Mesenchymal stem cell (in vitro differentiated cells and primary cell): ENCODE measurements at regions not wholly inside any gene's neighbourhood (a gene's known extent, or its start where the extent isn't known, plus 50 kb on each side); places are given as distances from the start of the nearest gene placed in this dataset.

ENCODE experiments used
- DNase-seq: peaks from one replicate; pipeline ENCODE4 v3.0.0-alpha.2; 2013
- H2AFZ ChIP-seq: one replicate; pipeline ENCODE4 v1.6.1; 2013; ENCODE audit warnings: low read depth, mild to moderate bottlenecking, control low read depth, inconsistent platforms, low read length, moderate library complexity
- H2AK5ac ChIP-seq: 2 replicates; pipeline ENCODE4 v1.6.1; 2013; ENCODE audit warnings: low read length, moderate library complexity, mild to moderate bottlenecking, inconsistent platforms; ENCODE audit not compliant: severe bottlenecking
- H2BK120ac ChIP-seq: one replicate; pipeline ENCODE4 v1.6.1; 2013; ENCODE audit warnings: low read depth, mild to moderate bottlenecking, inconsistent platforms, low read length, moderate library complexity
- H2BK12ac ChIP-seq, 2 experiments: one replicate each; pipeline ENCODE4 v1.6.1; 2013; ENCODE audit warnings: inconsistent platforms in 2 of 2, low read length in 2 of 2, mild to moderate bottlenecking in 2 of 2, moderate library complexity in 2 of 2, control low read depth in 1 of 2
- H2BK15ac ChIP-seq: one replicate; pipeline ENCODE4 v1.6.1; 2013; ENCODE audit warnings: mild to moderate bottlenecking, low read depth, inconsistent platforms; ENCODE audit not compliant: poor library complexity, severe bottlenecking
- H2BK5ac ChIP-seq: 2 replicates; pipeline ENCODE4 v1.6.1; 2013; ENCODE audit warnings: low read depth, mild to moderate bottlenecking, low read length, control low read depth, inconsistent platforms; ENCODE audit not compliant: poor library complexity, severe bottlenecking
- H3K14ac ChIP-seq, 2 experiments: one replicate each; pipeline ENCODE4 v1.6.1; 2013; ENCODE audit warnings: inconsistent platforms in 2 of 2, low read length in 2 of 2, control low read depth in 1 of 2, mild to moderate bottlenecking in 1 of 2, moderate library complexity in 1 of 2
- H3K18ac ChIP-seq, 2 experiments: one replicate each; pipeline ENCODE4 v1.6.1; 2013; ENCODE audit warnings: inconsistent platforms in 2 of 2, low read length in 2 of 2, control low read depth in 1 of 2, low read depth in 1 of 2, mild to moderate bottlenecking in 1 of 2
- H3K23ac ChIP-seq, 2 experiments: one replicate each; pipeline ENCODE4 v1.6.1; 2013; ENCODE audit warnings: inconsistent platforms in 2 of 2, low read length in 2 of 2, mild to moderate bottlenecking in 2 of 2, moderate library complexity in 2 of 2, control low read depth in 1 of 2
- H3K27ac ChIP-seq: 2 replicates; pipeline ENCODE4 v1.5.1; 2013; ENCODE audit warnings: mild to moderate bottlenecking, moderate library complexity, low read length, control low read depth, inconsistent platforms; ENCODE audit not compliant: poor library complexity, severe bottlenecking
- H3K27me3 ChIP-seq, 2 experiments: 2 replicates each; pipeline versions ENCODE4 v1.6.1 to v1.7.0; 2013; ENCODE audit warnings: low read length in 2 of 2, mild to moderate bottlenecking in 2 of 2, moderate library complexity in 2 of 2, control low read depth in 1 of 2, inconsistent platforms in 1 of 2; ENCODE audit not compliant: control insufficient read depth in 1 of 2, insufficient read depth in 1 of 2
- H3K36me3 ChIP-seq, 2 experiments: 2 replicates each; pipeline versions ENCODE4 v1.6.1 to v1.7.0; 2013; ENCODE audit warnings: low read length in 2 of 2, control low read depth in 1 of 2, inconsistent platforms in 1 of 2, low read depth in 1 of 2, mild to moderate bottlenecking in 1 of 2; ENCODE audit not compliant: insufficient read depth in 2 of 2, control insufficient read depth in 1 of 2
- H3K4ac ChIP-seq, 2 experiments: one replicate each; pipeline ENCODE4 v1.6.1; 2013; ENCODE audit warnings: inconsistent platforms in 2 of 2, low read length in 2 of 2, mild to moderate bottlenecking in 2 of 2, moderate library complexity in 2 of 2, control low read depth in 1 of 2, low read depth in 1 of 2
- H3K4me1 ChIP-seq: 2 replicates; pipeline ENCODE4 v1.6.1; 2013; ENCODE audit warnings: low read depth, low read length, control low read depth; ENCODE audit not compliant: control insufficient read depth, insufficient read depth
- H3K4me2 ChIP-seq: 2 replicates; pipeline ENCODE4 v1.6.1; 2013; ENCODE audit warnings: low read length, mild to moderate bottlenecking, inconsistent platforms; ENCODE audit not compliant: poor library complexity, severe bottlenecking
- H3K4me3 ChIP-seq, 2 experiments: 2 replicates each; pipeline versions ENCODE4 v1.5.1 to v1.7.0; 2013; ENCODE audit warnings: low read length in 2 of 2, mild to moderate bottlenecking in 2 of 2, control low read depth in 1 of 2, low read depth in 1 of 2; ENCODE audit not compliant: insufficient read depth in 1 of 2
- H3K79me1 ChIP-seq: replicated peaks from 2 replicates; pipeline ENCODE4 v1.6.1; 2013; ENCODE audit warnings: mild to moderate bottlenecking, control low read depth, low read length, inconsistent platforms; ENCODE audit not compliant: poor library complexity, severe bottlenecking
- H3K9ac ChIP-seq: 2 replicates; pipeline ENCODE4 v1.7.0; 2013; ENCODE audit warnings: mild to moderate bottlenecking, low read length, moderate library complexity
- H3K9me3 ChIP-seq: 2 replicates; pipeline ENCODE4 v1.7.0; 2013; ENCODE audit warnings: mild to moderate bottlenecking, low read length; ENCODE audit not compliant: control insufficient read depth
- H4K8ac ChIP-seq: one replicate; pipeline ENCODE4 v1.6.1; 2013; ENCODE audit warnings: inconsistent platforms, mild to moderate bottlenecking, low read length, moderate library complexity
- H4K91ac ChIP-seq: one replicate; pipeline ENCODE4 v1.6.1; 2013; ENCODE audit warnings: mild to moderate bottlenecking, low read length, inconsistent platforms
- WGBS: methylation state at CpG from one replicate; pipeline ENCODE4 v1.1.7; 2013; ENCODE audit warnings: mixed read lengths; 5-methylcytosine and 5-hydroxymethylcytosine counted together

- Histone ChIP-seq H3K27me3 (no peaks in the 10 kb centered on the region), H3K4me2 (no peak overlapping the region), H3K4me3 (no peak overlapping the region)
These were observed 161.8 kb upstream of the SPRED2 start for GRCh38 chr2:65594150-65594549.

GRCh38 chr2:65589667-65590066 lies 157.3 kb upstream of the SPRED2 start:
- 100% methylated on average over 1 of the region's 2 CpGs for WGBS
- DNase-seq, result no peak

More at GRCh38 chr2:65594150-65594549, 161.8 kb upstream of the SPRED2 start:
- H2AK5ac ChIP-seq, result no peak overlapping the region
- no peak overlapping the region for H2BK120ac ChIP-seq
- H2BK12ac ChIP-seq, result no peak overlapping the region
- no peak overlapping the region for H3K14ac ChIP-seq
- H3K9me3 ChIP-seq, result no peaks in the 10 kb centered on the region
- H3K18ac ChIP-seq, result no peak overlapping the region
- H4K91ac ChIP-seq, result no peak overlapping the region
- H2BK5ac ChIP-seq, result no peak overlapping the region
- H3K36me3 ChIP-seq, result no peaks in the 10 kb centered on the region
- H3K4ac ChIP-seq, result no peak overlapping the region
- H3K79me1 ChIP-seq, result no peaks in the 10 kb centered on the region
- H2AFZ ChIP-seq, result no peak overlapping the region
- no peak overlapping the region for H2BK15ac ChIP-seq
- H3K4me1 ChIP-seq, result no peaks in the 10 kb centered on the region
- H3K23ac ChIP-seq, result no peak overlapping the region
- DNase-seq, result no peak
- no peak overlapping the region for H4K8ac ChIP-seq
- no peak overlapping the region for H3K9ac ChIP-seq
- H3K27ac ChIP-seq, result no peak overlapping the region

GRCh38 chr2:65587779-65588178 lies 155.4 kb upstream of the SPRED2 start:
- DNase-seq, result no peak
- Histone ChIP-seq H3K23ac (no peak overlapping the region), H4K8ac (no peak overlapping the region), H2AK5ac (no peak overlapping the region), H3K4me2 (no peak overlapping the region), H2BK15ac (no peak overlapping the region), H2BK5ac (no peak overlapping the region), H3K18ac (no peak overlapping the region), H3K27me3 (no peaks in the 10 kb centered on the region), H3K36me3 (no peaks in the 10 kb centered on the region), H2BK120ac (no peak overlapping the region), H3K27ac (no peak overlapping the region), H2BK12ac (no peak overlapping the region), H4K91ac (no peak overlapping the region), H3K14ac (no peak overlapping the region), H3K79me1 (no peaks in the 10 kb centered on the region), H3K9ac (no peak overlapping the region), H3K4ac (no peak overlapping the region), H3K9me3 (no peaks in the 10 kb centered on the region), H3K4me3 (no peak overlapping the region), H3K4me1 (no peaks in the 10 kb centered on the region), H2AFZ (no peak overlapping the region)
- 87% methylated on average over 3 of the region's 4 CpGs for WGBS

More at GRCh38 chr2:65589667-65590066, 157.3 kb upstream of the SPRED2 start:
- Histone ChIP-seq H3K9ac (no peak overlapping the region), H3K23ac (no peak overlapping the region), H3K36me3 (no peaks in the 10 kb centered on the region), H2BK120ac (no peak overlapping the region), H3K79me1 (no peaks in the 10 kb centered on the region), H2BK5ac (no peak overlapping the region), H2AK5ac (no peak overlapping the region), H3K9me3 (no peaks in the 10 kb centered on the region), H2BK12ac (no peak overlapping the region), H4K8ac (no peak overlapping the region), H2AFZ (no peak overlapping the region), H3K4me1 (no peaks in the 10 kb centered on the region), H3K27me3 (no peaks in the 10 kb centered on the region), H3K4ac (no peak overlapping the region), H4K91ac (no peak overlapping the region), H2BK15ac (no peak overlapping the region), H3K14ac (no peak overlapping the region), H3K4me3 (no peak overlapping the region), H3K18ac (no peak overlapping the region), H3K27ac (no peak overlapping the region), H3K4me2 (no peak overlapping the region)

GRCh38 chr2:65586516-65586915 lies 154.1 kb upstream of the SPRED2 start:
- Histone ChIP-seq H3K4me2 (no peak overlapping the region), H3K18ac (no peak overlapping the region), H3K27me3 (no peaks in the 10 kb centered on the region), H3K36me3 (no peaks in the 10 kb centered on the region), H4K91ac (no peak overlapping the region), H2BK5ac (no peak overlapping the region), H3K27ac (no peak overlapping the region), H3K4ac (no peak overlapping the region), H3K9ac (no peak overlapping the region), H3K23ac (no peak overlapping the region), H3K79me1 (no peaks in the 10 kb centered on the region), H3K14ac (no peak overlapping the region), H2BK15ac (no peak overlapping the region), H2AFZ (no peak overlapping the region), H3K4me1 (no peaks in the 10 kb centered on the region), H3K4me3 (no peak overlapping the region), H2BK120ac (no peak overlapping the region), H3K9me3 (no peaks in the 10 kb centered on the region), H4K8ac (no peak overlapping the region), H2BK12ac (no peak overlapping the region), H2AK5ac (no peak overlapping the region)
- DNase-seq, result no peak
- WGBS, result 88% methylated on average over 2 of the region's 4 CpGs
